ENCODE measurements at regions not wholly inside any gene's neighbourhood (a gene's known extent, or its start where the extent isn't known, plus 50 kb on each side); places are given as distances from the start of the nearest gene placed in this dataset.

- no peak for TF ChIP-seq POLR2AphosphoS5 (IDR thresholded peaks at IDR 0.05)
- no peak for TF ChIP-seq CTCF (IDR thresholded peaks at IDR 0.05; ENCODE audit: poor library complexity, severe bottlenecking)
- no peak for TF ChIP-seq EP300 (conservative IDR thresholded peaks at IDR 0.05; ENCODE audit: poor library complexity, severe bottlenecking)
- no peak for TF ChIP-seq EZH2 (IDR thresholded peaks at IDR 0.05; ENCODE audit: borderline replicate concordance, insufficient read depth, low read length, poor library complexity, severe bottlenecking)
- no peak for TF ChIP-seq REST (IDR thresholded peaks at IDR 0.05; ENCODE audit: borderline replicate concordance)
Measured at GRCh38 chr7:152909683-152910544, 150.4 kb downstream of the ACTR3B start.
